CD1c-positive myeloid dendritic cell (primary cell): ENCODE measurements at regions not wholly inside any gene's neighbourhood (a gene's known extent, or its start where the extent isn't known, plus 50 kb on each side); places are given as distances from the start of the nearest gene placed in this dataset.
"Not testable (repeated sequence)": the region's sequence is repeated elsewhere in the genome, so short reads cannot be mapped to it uniquely, and the experiment has no call there.

Experiments
- DNase-seq: peaks from one replicate; pipeline ENCODE4 v3.0.0-alpha.2; 2016; ENCODE audit errors: extremely low spot score

GRCh38 chr5:58202941-58203444 is 256.9 kb downstream of the PLK2 start:
- DNase-seq: no peak

- DNase-seq: no peak
These were observed 257.8 kb downstream of the PLK2 start for GRCh38 chr5:58201922-58202648.

- no peak for DNase-seq
These were observed 259.4 kb downstream of the PLK2 start for GRCh38 chr5:58200451-58200850.

- DNase-seq: no peak
These were observed 260.8 kb downstream of the PLK2 start for GRCh38 chr5:58199087-58199486.

DNA sequence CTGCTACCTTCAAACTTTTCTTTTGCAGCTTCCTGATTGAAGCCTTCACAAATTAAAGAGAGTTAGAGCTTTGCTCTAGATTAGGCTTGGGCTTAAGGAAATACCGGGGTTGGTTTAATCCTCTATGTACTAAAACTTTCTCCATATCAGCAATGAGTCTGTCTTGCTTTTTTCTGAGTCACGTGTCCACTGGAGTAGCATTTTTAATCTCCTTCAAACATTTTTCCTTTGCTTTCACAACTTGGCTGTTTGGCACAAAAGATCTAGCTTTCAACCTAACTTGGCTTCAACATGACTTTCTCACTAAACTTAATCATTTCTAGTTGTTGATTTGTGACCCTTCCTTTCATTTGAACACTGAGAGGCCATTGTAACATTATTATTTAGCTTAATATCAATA is 261.6 kb downstream of the PLK2 start:
- DNase-seq: no peak

- no peak for DNase-seq
These were observed 262.0 kb downstream of the PLK2 start for GRCh38 chr5:58197875-58198274.

DNA sequence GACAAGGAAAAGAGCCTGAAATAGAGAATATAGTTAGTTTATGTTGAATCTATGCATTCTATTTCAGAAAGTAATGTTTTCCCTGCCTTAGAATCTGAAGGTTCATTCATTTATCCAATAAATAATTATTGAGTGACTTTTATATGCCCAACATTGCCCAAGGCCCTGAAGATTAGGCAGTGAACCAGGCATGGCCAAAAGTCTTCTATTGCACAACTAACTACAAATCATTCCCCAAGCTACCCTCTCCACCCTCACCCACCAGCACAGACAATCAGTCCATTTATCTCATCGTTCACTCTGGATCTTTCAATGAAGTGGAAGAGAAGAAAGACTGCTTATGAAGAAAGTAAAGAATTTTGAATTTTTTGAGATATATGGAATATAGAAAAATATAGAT is 268.4 kb downstream of the PLK2 start:
- DNase-seq: no peak

DNA sequence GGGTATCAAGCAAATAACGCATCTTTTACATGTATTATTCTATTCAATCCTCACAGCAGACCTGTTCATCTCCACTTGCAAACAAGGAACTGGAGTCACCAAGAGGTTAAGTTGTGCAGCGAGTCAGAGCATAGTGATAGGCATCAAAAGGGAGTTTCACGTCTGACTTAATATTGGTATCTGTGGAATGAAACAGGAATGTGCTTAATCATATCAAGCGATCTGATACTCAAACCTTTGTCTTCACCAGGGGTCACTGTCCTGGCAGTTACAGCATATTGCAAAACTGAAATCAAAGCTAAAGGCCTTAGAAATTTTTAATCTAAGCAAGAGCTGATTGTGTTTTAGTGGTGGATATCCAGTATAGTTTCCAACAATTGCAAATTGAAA is 271.6 kb downstream of the PLK2 start:
- no peak for DNase-seq

GRCh38 chr5:58187432-58188261 is 272.2 kb downstream of the PLK2 start:
- no peak for DNase-seq

GRCh38 chr5:58185801-58186200 is 274.1 kb downstream of the PLK2 start:
- DNase-seq: no peak

DNA sequence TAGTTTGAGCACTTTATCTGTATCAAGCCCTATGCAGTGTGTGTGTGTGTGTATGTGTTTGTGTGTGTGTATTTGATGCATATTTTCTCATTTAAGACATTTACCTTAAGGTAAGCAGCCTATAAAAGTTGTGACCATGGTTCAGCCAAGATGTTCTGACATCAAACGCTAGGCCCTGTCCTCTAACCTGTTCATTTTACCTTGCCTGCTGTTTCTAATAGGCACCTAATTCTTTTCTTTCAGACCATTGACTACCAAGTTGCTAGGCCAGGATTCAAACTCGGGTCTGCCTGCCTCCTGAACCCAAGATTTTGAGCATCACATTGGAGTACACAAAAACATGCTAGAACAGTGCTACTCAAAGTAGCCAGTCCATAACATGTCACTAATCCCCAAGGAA is 274.5 kb downstream of the PLK2 start:
- no peak for DNase-seq

DNA sequence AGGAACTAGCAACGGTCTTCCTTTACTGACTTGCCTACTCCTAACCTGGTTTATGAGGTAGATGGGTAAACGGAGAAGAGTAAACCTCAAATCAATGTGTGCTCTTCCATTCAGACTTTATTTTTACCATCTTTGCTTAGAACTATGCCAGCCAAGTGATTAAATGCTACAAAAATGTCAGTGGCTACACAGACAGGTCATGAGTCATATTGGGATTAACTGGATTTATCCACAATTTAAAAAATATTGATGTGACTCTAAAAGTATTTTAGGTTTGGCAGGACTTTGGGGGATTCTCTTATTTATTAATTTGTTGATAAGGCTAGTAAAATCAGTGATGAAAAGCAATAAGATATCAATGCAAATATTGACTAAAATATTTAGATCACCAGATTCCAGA is 275.0 kb downstream of the PLK2 start:
- DNase-seq: no peak

- DNase-seq: no peak
These were observed 276.1 kb downstream of the PLK2 start for GRCh38 chr5:58183786-58184085.

DNA sequence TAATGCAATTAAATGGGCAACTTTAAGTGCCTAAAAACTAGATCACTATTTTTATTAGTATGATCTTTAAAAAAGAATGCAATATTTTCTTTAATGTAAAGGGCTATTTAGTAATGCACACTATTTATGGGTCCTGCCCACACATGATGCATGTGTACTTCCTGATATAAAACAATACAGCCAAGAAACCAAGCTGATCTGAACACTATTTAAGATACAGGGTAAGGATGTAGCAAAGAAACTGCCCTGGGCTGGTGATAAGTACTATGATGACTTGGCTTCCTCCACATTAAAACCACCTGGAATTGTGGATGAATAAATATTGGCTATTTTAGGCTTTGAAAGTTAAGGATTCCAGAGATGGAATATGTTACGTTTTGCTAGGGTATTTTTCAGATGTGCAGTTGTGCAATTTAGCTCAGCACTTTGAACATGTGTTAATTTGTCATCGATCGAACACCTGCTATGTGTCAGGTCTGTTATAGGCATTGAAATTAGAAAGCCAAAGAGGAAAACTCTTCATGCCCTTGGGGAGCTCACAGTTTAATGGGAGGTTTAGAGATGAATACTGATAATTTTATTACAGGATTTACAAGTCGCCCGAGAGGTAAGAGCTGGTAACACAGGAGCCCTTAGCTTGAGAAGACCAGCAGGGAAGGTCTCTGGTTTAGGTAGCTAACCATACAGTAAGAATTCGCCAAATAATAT is 276.7 kb downstream of the PLK2 start:
- no peak for DNase-seq

DNA sequence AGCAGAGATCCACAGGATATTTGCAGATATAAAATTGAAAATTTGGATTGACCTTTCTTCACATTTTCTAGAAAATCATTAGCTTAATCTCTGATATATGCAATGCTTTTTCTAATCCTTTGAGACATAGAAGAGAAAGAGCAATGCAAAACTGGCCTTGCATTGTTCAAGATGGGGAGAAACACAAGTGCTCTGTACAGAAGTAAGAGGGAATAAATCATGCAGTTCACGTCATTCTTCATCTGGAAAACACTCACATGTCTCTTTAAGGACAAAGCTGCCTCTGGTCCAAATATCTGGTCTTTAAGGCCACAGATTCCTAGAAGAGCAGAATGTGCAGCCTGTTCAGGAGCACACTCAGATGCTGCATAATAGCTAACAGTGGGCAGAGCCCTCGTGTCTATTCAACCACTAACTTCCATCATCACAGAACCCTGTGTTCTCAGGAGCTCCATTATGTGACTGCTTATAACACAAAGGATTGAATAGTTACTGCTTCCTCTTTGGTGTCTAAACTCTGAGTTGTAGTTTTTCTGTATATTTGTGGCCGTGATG is 277.5 kb downstream of the PLK2 start:
- no peak for DNase-seq

DNA sequence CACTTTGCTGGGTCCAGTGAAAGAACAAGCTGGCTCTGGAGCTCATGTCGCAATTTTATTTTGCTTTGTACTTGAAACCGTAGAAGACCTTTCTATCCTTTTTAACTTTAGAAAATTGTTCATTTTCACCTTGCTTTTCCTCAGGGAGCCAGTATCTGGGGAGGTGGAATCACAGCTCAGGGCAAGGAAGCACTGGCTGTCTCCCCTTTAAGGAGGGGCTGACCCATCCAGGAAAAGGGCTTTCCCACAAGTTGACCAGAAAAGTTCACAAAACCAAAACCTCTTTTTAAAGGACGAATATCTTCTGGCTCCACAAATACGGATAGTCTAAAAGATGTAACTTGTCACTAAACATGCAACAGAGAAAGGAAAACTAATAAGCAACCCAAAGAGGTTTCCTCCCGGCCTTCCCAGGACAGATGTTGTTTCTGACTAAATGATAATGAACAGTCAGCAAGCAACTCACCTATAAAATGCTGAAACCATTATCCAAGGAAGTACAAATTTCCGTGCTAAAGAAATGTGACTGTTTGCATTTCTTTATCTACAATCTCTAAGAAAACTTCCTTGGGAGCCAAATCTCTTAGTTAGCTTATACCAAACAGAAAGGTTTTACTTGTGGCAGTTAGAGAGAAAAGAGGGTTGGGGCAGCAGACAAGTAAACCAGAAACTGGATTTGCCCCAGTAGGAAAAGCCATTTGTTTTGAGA is 278.2 kb downstream of the PLK2 start:
- DNase-seq: no peak

GRCh38 chr5:58172946-58173345 is 286.9 kb downstream of the PLK2 start:
- no peak for DNase-seq

- no peak for DNase-seq
These were observed 294.7 kb downstream of the PLK2 start for GRCh38 chr5:58165152-58165551.

GRCh38 chr5:58161889-58162288 is 298.0 kb downstream of the PLK2 start:
- not testable (repeated sequence) for DNase-seq

DNA sequence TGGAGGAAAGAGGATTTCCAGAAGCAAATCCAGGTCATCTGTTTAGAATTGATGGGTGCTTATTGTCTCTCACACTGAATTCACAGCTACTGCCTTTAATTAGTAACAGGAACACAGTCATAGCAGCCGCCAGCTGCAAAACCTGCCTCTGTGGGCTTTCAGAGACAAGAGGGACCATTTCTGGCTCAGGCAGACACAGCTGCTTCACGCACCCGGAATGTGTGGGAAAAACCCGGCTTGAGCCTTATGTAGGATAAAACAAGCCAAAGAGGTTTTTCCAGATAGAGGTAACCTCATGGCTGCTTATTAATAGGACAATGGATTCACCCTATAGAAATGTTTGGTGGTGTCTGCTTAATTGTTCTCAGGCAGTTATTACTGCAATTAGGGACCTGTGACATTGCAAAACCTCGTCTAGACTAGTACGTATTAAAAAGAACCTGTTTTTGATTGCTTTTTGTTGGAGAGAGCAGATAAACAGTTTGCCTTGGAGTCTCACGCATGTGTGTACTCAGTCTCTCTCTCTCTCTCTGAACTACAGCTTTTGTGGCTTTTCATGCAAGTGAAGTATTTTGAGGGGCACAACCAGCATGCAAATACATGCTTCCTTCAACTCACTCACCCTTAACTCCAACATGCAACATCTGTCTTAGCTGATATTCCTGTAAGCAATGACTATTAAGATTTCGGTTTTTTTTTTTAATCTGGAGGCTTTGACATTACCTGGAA is 302.7 kb downstream of the PLK2 start:
- no peak for DNase-seq

DNA sequence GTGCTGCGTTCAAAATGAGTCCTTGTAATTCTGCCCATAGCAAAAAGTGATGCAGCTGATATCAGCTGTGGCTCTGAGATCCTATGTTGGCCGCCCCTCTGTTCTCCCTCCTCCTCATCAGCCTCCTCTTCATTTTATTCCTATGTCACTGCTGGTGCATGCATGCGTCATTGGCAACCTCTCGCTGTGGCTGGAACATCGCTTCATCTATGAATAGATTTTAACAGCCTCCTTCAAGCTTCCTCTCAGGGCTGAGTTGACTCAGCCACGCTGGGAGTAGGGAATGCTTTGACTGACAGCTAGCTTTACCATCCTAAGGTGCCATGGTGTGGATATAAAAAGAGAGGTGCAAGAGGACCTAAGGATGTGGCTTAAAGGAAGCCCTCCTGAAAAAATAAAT is 303.5 kb downstream of the PLK2 start:
- DNase-seq: no peak
